HL-60 (cell line): ENCODE measurements at regions not wholly inside any gene's neighbourhood (a gene's known extent, or its start where the extent isn't known, plus 50 kb on each side); places are given as distances from the start of the nearest gene placed in this dataset.

ENCODE experiments used
- CTCF ChIP-seq: IDR thresholded peaks from one replicate; pipeline ENCODE4 v1.5.1; 2011; ENCODE audit warnings: low read length, control low read depth, inconsistent platforms; ENCODE audit not compliant: insufficient read depth
- REST ChIP-seq: IDR thresholded peaks from 2 replicates; pipeline ENCODE4 v1.6.1; 2012; ENCODE audit warnings: low read depth; ENCODE audit not compliant: insufficient replicate concordance
- SPI1 ChIP-seq: IDR thresholded peaks from 2 replicates; pipeline ENCODE4 v1.6.1; 2012; ENCODE audit warnings: low read depth, mild to moderate bottlenecking, borderline replicate concordance

- TF ChIP-seq CTCF (no peak), SPI1 (no peak), REST (no peak)
Measured at GRCh38 chrY:12593532-12594216, 107.4 kb upstream of the USP9Y start.
